Fibroblast of the aortic adventitia (primary cell): ENCODE measurements at regions not wholly inside any gene's neighbourhood (a gene's known extent, or its start where the extent isn't known, plus 50 kb on each side); places are given as distances from the start of the nearest gene placed in this dataset.

Source experiments
- DNase-seq: peaks from one replicate; pipeline ENCODE4 v3.0.0-alpha.2; 2010; ENCODE audit warnings: low read depth
- H3K4me3 ChIP-seq: 2 replicates; pipeline ENCODE4 v1.5.1; 2011; ENCODE audit warnings: low read depth, mild to moderate bottlenecking, control low read depth, low read length, moderate library complexity
- TF ChIP-seq, protein P1 (sequence below): IDR thresholded peaks from 2 replicates; pipeline ENCODE4 v1.5.1; 2011; ENCODE audit warnings: mild to moderate bottlenecking, low read length, control low read depth, inconsistent platforms; ENCODE audit not compliant: insufficient read depth

DNA sequence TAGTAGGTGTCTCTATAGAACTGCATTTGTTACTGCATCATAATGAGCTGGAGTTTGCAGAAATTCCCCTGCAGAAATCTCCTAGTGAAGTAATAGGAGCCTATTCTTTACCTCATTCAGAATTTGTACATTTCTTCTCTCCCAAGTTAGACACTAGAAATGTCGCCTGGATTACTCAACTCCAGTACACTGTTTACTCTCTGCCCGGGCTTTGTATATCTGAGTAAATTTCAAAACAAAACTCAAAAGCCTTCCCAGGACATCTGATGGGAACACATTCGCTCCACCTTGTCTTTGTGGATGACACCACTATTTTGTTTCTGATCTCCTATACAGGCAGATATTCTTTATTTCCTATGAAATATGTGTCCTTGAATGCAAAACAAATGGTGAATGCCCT is 76.8 kb downstream of the POU3F3 start:
- TF ChIP-seq, protein P1, sequence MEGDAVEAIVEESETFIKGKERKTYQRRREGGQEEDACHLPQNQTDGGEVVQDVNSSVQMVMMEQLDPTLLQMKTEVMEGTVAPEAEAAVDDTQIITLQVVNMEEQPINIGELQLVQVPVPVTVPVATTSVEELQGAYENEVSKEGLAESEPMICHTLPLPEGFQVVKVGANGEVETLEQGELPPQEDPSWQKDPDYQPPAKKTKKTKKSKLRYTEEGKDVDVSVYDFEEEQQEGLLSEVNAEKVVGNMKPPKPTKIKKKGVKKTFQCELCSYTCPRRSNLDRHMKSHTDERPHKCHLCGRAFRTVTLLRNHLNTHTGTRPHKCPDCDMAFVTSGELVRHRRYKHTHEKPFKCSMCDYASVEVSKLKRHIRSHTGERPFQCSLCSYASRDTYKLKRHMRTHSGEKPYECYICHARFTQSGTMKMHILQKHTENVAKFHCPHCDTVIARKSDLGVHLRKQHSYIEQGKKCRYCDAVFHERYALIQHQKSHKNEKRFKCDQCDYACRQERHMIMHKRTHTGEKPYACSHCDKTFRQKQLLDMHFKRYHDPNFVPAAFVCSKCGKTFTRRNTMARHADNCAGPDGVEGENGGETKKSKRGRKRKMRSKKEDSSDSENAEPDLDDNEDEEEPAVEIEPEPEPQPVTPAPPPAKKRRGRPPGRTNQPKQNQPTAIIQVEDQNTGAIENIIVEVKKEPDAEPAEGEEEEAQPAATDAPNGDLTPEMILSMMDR, result no peak

DNA sequence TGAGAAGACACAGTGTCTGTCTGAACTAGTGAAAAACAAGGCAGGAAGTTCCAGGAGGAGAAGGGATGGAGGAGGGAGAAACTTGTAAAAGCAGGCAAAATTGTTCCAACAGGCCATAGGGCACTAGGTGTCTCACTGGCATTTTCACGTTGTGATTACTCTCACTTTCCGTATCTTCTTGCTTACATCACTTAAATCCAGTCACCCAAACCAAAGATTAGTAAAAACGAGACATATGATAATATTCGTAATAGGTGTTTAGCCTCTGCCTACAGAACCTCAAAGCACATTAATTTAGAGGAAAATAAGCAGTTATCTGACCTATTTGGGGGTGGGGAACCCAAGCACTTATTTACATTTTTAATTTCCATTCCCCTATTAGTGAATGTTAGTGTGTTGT is 78.3 kb downstream of the POU3F3 start:
- H3K4me3 ChIP-seq, result no peak overlapping the region
- no peak for DNase-seq
- TF ChIP-seq, protein P1, result no peak

More for the DNA sequence above, 76.8 kb downstream of the POU3F3 start:
- DNase-seq, result no peak
- no peak overlapping the region for H3K4me3 ChIP-seq

DNA sequence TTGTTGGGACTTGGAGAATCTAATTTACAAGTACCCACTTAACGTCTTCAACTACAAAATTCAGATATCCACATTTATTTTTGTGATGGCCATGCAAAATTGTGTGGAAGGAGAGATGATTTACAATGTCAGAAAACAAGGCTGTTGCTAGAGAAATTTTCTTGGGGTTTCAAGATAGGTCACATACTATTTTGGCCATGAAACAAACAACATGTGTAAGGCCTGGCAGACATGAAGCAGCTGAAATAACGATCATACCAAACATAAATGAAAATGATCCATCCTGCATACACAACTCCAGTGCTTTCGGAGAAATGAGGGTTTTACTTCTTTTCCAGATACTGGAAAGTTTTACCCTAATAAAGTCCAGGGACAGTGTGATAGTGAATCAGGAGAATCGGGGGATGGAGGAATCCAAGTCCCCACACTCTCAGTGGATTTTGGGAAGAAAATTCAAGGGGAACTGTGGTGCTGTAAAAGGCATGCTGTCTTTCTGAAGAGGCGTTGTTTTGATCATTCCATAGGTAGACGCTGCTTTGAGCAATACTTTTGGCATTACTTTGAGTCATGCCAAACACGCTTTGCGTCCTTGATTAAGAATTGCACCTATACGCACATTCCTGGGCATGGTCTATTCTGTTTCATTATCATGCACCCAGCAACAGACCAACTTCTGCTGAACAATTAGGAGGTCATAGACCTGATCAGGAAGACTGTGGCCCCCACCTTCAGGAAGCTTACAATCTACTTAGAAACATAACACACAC is 79.4 kb downstream of the POU3F3 start:
- DNase-seq, result no peak
- TF ChIP-seq, protein P1, result no peak
- no peak overlapping the region for H3K4me3 ChIP-seq

DNA sequence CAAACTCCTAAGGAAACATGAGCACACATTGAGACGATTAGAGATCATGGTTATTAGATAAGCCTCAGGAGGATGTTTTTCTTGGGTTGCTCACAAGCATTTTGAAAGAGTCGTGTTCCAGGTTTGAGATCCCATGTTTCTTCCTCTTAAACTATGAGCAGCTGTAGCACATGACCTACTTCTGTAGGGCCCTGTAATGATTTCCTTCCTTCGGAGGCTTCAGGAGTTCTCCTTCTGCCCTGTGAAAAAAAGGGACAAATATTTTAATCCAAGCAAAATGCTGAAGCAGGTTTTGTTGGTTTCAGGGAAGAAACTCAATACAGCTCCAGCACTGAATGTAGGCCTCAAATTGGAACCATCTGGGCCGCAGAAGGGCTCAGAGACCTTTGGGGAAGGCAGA is 82.6 kb downstream of the POU3F3 start:
- TF ChIP-seq, protein P1, result no peak

DNA sequence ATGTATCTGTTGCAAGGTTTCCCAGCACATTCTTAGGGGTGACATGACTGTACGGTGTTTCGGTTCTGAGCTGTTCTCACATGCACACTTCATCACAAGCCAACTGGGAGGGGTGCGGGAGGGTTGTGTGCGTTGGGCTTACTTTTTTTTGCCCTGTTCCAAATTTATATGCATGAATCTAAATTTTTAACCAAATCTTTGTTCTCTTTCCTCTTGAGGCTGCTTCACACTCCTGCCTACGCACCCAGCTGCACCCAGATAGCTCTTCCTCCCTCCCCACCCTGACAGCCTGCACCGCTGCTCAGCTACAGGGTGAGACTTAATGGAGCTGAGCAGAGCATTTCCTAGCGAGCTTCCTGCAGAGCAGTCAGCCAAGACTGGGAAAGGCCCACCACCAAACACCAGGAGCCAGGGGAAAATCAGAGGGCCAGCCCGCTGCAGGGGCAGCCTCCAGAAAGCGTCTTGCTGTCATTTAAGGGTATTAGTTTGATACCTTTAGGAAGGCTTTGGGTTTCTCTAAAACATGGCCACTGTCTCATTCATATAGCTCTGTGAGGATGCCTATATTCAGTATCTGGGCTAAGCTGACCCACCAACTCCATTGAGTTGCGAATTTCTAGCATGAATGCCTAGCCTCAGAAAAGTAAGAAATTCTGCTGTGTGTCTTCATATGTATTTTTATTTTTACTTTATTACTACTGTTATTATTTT is 84.5 kb downstream of the POU3F3 start:
- DNase-seq, result no peak
- no peak overlapping the region for H3K4me3 ChIP-seq
- TF ChIP-seq, protein P1, result no peak

More for the DNA sequence above, 82.6 kb downstream of the POU3F3 start:
- no peak overlapping the region for H3K4me3 ChIP-seq
- no peak for DNase-seq

DNA sequence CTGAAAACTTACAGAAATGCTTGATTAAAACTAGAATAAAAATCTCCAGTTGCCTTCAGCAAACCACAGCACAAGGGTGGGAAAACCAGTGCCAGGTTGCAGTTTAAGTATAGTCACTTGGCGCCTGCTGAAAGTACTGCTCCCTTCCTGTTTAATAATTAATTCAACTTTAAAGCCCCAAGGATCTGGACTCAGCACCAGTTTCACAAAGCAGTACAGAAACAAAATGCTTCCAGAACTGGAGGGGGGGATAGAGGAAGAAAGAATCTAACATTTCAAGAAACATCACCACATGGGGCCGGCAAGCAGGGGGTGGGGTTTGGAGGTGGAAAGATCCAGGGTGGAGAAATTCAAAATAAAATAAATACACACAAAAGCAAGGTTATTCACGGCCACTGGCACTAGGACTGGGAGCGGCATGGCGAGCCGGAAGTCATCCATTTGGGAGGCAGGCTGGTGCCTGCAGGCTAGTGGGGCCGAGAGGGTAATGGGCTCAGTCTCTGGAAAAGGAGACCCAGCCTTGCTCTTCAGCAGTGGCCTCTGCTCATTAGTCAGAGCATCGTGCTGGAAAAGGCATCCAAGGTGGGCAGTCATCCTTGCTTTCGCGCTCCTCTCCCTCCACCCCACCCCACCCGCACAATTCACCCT is 85.8 kb downstream of the POU3F3 start:
- TF ChIP-seq, protein P1, result no peak
- H3K4me3 ChIP-seq, result no peak overlapping the region
- no peak for DNase-seq
